ENCODE measurements at regions not wholly inside any gene's neighbourhood (a gene's known extent, or its start where the extent isn't known, plus 50 kb on each side); places are given as distances from the start of the nearest gene placed in this dataset.

DNA sequence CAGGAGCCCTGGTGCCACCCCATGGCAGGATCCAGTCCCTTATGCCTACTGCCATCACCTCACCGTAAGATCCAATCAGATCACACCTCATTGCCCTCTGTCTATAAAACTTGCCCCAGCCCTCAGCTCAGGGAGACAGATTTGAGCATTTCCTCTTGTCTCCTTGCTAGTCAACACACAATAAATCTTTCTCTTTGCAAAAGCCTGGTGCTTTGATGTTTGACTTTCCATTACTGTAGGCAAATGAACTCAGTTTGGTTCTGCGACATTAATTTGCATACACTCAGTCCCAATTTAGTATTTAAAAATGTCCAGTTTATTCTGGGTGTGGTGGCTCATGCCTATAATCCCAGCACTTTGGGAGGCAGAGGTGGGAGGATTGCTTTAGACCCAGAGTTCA, 188.4 kb downstream of the AEBP2 start:
- TF ChIP-seq JUN (CRISPR knock-in tag; IDR thresholded peaks at IDR 0.05) (no peak), FOXJ3 (CRISPR knock-in tag; IDR thresholded peaks at IDR 0.05; ENCODE audit: borderline replicate concordance) (no peak)
- TF ChIP-seq, protein P1, sequence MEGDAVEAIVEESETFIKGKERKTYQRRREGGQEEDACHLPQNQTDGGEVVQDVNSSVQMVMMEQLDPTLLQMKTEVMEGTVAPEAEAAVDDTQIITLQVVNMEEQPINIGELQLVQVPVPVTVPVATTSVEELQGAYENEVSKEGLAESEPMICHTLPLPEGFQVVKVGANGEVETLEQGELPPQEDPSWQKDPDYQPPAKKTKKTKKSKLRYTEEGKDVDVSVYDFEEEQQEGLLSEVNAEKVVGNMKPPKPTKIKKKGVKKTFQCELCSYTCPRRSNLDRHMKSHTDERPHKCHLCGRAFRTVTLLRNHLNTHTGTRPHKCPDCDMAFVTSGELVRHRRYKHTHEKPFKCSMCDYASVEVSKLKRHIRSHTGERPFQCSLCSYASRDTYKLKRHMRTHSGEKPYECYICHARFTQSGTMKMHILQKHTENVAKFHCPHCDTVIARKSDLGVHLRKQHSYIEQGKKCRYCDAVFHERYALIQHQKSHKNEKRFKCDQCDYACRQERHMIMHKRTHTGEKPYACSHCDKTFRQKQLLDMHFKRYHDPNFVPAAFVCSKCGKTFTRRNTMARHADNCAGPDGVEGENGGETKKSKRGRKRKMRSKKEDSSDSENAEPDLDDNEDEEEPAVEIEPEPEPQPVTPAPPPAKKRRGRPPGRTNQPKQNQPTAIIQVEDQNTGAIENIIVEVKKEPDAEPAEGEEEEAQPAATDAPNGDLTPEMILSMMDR (IDR thresholded peaks at IDR 0.05), result no peak
